ENCODE measurements at regions not wholly inside any gene's neighbourhood (a gene's known extent, or its start where the extent isn't known, plus 50 kb on each side); places are given as distances from the start of the nearest gene placed in this dataset.

- Histone ChIP-seq H3K27me3 (replicated peaks; ENCODE audit: insufficient read depth) (no peaks in the 10 kb centered on the region), H3K4me3 (no peak overlapping the region), H3K9me3 (no peaks in the 10 kb centered on the region), H3K27ac (no peak overlapping the region), H3K36me3 (no peaks in the 10 kb centered on the region), H3K4me1 (replicated peaks) (peaks cover 10% of the 10 kb centered on the region)
- no peak for DNase-seq (ENCODE audit: low spot score)
- intact Hi-C loops (cut with DNase I) = no loop called here
- WGBS = 91% methylated on average over 2 of the region's 2 CpGs
- TF ChIP-seq CTCF (IDR thresholded peaks at IDR 0.05) = no peak
- no peak for TF ChIP-seq POLR2AphosphoS5 (IDR thresholded peaks at IDR 0.05)
- TF ChIP-seq POLR2A (IDR thresholded peaks at IDR 0.05) = no peak
These were observed 430.1 kb downstream of the TUSC7 start for GRCh38 chr3:117139681-117140080.

- no peak overlapping the region for H3K27ac ChIP-seq
- peak; percentile 44 for DNase-seq (ENCODE audit: low spot score)
- peaks cover 10% of the 10 kb centered on the region for H3K4me1 ChIP-seq (replicated peaks)
- no peaks in the 10 kb centered on the region for H3K9me3 ChIP-seq
- no peak overlapping the region for H3K4me3 ChIP-seq
- H3K36me3 ChIP-seq = no peaks in the 10 kb centered on the region
- TF ChIP-seq CTCF (IDR thresholded peaks at IDR 0.05) (no peak), POLR2AphosphoS5 (IDR thresholded peaks at IDR 0.05) (peak; percentile 64)
- intact Hi-C loops (cut with DNase I) = no loop called here
- no peaks in the 10 kb centered on the region for H3K27me3 ChIP-seq (replicated peaks; ENCODE audit: insufficient read depth)
These were observed 432.2 kb downstream of the TUSC7 start for GRCh38 chr3:117141812-117142211.

- intact Hi-C loops (cut with DNase I) = no loop called here
- Histone ChIP-seq H3K4me1 (replicated peaks) (peaks cover 10% of the 10 kb centered on the region), H3K27ac (peak overlapping the region in 1 of 2 donors; percentile 5), H3K9me3 (no peaks in the 10 kb centered on the region), H3K27me3 (replicated peaks; ENCODE audit: insufficient read depth) (no peaks in the 10 kb centered on the region), H3K36me3 (no peaks in the 10 kb centered on the region), H3K4me3 (no peak overlapping the region)
- TF ChIP-seq CTCF (IDR thresholded peaks at IDR 0.05) (no peak), POLR2AphosphoS5 (IDR thresholded peaks at IDR 0.05) (peak; percentile 7)
- DNase-seq (ENCODE audit: low spot score) = no peak
- 4% methylated on average over 5 of the region's 5 CpGs for WGBS
These were observed 435.3 kb downstream of the TUSC7 start for GRCh38 chr3:117144853-117145252.

- no peaks in the 10 kb centered on the region for H3K9me3 ChIP-seq
- no peak overlapping the region for H3K27ac ChIP-seq
- H3K4me3 ChIP-seq = no peak overlapping the region
- DNase-seq (ENCODE audit: low spot score) = no peak
- 12% methylated on average over 2 of the region's 2 CpGs for WGBS
- TF ChIP-seq POLR2A (IDR thresholded peaks at IDR 0.05) = no peak
- no peak for TF ChIP-seq POLR2AphosphoS5 (IDR thresholded peaks at IDR 0.05)
- no peak for TF ChIP-seq CTCF (IDR thresholded peaks at IDR 0.05)
- H3K27me3 ChIP-seq (replicated peaks; ENCODE audit: insufficient read depth) = no peaks in the 10 kb centered on the region
- intact Hi-C loops (cut with DNase I) = no loop called here
- H3K36me3 ChIP-seq = no peaks in the 10 kb centered on the region
- H3K4me1 ChIP-seq (replicated peaks) = peaks cover 9% of the 10 kb centered on the region
These were observed 436.1 kb downstream of the TUSC7 start for GRCh38 chr3:117145677-117146076.

- Histone ChIP-seq H3K4me1 (replicated peaks) (peaks cover 5% of the 10 kb centered on the region), H3K27me3 (replicated peaks; ENCODE audit: insufficient read depth) (no peaks in the 10 kb centered on the region), H3K36me3 (no peaks in the 10 kb centered on the region), H3K4me3 (no peak overlapping the region), H3K9me3 (no peaks in the 10 kb centered on the region), H3K27ac (no peak overlapping the region)
- intact Hi-C loops (cut with DNase I) = no loop called here
- no peak for DNase-seq (ENCODE audit: low spot score)
- 87% methylated on average over 1 of the region's 1 CpG for WGBS
- TF ChIP-seq POLR2AphosphoS5 (IDR thresholded peaks at IDR 0.05) (no peak), CTCF (IDR thresholded peaks at IDR 0.05) (no peak), POLR2A (IDR thresholded peaks at IDR 0.05) (no peak)
These were observed 437.0 kb downstream of the TUSC7 start for GRCh38 chr3:117146571-117146970.

Data from prostate gland (tissue), 2 donors.